ENCODE measurements at regions not wholly inside any gene's neighbourhood (a gene's known extent, or its start where the extent isn't known, plus 50 kb on each side); places are given as distances from the start of the nearest gene placed in this dataset.
A peak's percentile ranks its signal among the peaks of the same experiment; 100 is the strongest.
"Not testable (repeated sequence)": the region's sequence is repeated elsewhere in the genome, so short reads cannot be mapped to it uniquely, and the experiment has no call there.

DNA sequence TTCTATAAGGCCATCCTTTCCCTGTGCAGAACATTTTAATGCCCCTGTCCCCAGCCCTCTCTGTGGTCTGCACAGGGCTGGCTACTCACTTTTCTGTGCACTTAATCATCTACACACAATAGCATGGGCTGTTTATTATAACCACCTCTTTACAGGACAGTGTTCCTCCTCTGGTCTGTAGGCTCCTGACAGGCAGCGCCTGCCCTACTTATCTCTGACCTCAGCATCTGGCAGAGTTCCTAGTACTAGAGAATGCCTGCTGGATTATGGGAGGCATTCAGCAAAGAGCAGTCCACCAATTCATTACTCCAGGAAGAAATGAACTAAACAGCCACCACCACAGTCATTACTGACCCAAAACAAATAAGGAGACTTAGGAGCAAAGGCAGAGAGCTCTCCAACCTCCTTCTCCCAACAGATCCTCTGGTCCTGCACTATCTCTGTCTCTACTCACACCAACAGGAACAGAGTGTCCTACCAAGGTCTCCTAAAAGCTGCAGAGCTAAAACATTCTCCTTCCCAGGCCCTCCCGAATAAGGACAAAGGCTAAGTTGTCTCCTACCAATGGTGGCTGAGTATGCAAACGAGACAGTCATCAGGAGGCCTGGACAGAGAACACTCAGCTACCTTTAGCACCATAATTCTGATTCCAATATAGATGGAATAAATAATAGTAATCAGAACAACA is 279.2 kb downstream of the QDPR start:
- no peak for DNase-seq

DNA sequence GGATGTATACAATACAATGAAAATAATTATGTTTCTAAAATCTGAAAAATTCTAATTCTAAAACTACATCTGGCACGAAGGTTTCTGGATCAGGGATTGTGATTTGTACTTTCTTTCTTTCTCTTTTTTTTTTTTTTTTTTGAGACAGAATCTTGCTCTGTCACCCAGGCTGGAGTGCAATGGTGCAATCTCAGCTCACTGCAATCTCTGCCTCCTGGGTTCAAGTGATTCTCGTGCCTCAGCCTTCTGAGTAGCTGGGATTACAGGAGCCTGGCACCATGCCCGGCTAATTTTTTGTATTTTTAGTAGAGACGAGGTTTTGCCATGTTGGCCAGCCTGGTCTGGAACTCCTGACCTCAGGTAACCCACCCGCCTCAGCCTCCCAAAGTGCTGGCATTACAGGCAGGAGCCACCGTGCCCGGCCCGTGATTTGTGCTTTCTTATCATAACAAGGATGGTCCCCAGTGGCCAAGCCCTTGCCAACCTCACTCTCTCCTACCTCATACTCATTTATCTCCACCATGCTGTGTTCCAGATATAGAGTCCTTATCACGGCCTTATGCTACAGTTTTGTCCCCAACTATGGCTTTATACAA is 279.9 kb downstream of the QDPR start:
- DNase-seq: not testable (repeated sequence)

GRCh38 chr4:17230727-17231126 is 281.2 kb downstream of the QDPR start:
- DNase-seq: no peak

GRCh38 chr4:17220816-17221215 is 291.1 kb downstream of the QDPR start:
- no peak for DNase-seq

DNA sequence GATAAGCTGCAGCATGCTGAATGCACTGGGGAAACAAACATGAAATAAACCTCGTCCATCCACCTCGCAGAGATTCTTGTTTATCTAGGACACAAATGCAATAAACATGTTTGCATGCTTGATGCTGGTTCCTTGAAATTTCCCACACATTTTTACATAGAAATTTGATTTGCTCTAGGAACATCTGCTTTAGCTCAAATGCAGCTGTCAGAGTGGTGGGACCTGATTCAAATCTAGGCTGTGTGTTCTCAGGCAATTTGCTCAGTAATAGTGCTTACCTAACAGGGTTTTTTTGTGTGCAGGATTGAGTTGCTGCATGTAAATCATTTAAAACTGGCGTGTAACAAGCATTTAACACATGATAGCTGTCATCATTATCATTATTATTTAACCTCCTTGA is 293.1 kb downstream of the QDPR start:
- DNase-seq: no peak

- DNase-seq: no peak
Observed at GRCh38 chr4:17206829-17207801, 304.8 kb downstream of the QDPR start.

GRCh38 chr4:17204908-17205307 is 306.5 kb upstream of the LDB2 start:
- no peak for DNase-seq

- DNase-seq: no peak
Observed at GRCh38 chr4:17203797-17204196, 305.4 kb upstream of the LDB2 start.

- no peak for DNase-seq
Observed at GRCh38 chr4:17197070-17197469, 298.6 kb upstream of the LDB2 start.

- no peak for DNase-seq
Observed at GRCh38 chr4:17195461-17196275, 297.2 kb upstream of the LDB2 start.

GRCh38 chr4:17194586-17194985 is 296.1 kb upstream of the LDB2 start:
- DNase-seq: no peak

DNA sequence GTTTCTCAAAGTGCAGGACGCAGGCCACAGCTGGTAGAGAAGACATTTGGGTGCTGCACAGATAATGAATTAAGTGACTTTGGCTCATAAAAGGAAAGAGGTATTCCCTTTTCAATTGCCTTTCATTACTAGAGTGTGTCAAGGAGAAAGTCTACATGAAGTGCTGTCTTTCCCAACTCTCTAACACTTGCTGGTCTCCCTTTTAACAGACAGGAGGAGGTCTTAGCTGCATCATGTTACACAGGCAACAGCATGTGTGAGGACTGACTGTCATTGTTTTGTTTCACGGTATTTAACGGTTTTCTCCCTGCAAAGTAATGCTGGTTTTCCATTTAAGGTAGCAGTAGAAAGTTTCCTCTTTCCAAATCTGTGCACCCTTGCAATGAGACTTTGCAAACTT is 291.3 kb upstream of the LDB2 start:
- DNase-seq: no peak

- DNase-seq: no peak
Observed at GRCh38 chr4:17189401-17189720, 290.9 kb upstream of the LDB2 start.

DNA sequence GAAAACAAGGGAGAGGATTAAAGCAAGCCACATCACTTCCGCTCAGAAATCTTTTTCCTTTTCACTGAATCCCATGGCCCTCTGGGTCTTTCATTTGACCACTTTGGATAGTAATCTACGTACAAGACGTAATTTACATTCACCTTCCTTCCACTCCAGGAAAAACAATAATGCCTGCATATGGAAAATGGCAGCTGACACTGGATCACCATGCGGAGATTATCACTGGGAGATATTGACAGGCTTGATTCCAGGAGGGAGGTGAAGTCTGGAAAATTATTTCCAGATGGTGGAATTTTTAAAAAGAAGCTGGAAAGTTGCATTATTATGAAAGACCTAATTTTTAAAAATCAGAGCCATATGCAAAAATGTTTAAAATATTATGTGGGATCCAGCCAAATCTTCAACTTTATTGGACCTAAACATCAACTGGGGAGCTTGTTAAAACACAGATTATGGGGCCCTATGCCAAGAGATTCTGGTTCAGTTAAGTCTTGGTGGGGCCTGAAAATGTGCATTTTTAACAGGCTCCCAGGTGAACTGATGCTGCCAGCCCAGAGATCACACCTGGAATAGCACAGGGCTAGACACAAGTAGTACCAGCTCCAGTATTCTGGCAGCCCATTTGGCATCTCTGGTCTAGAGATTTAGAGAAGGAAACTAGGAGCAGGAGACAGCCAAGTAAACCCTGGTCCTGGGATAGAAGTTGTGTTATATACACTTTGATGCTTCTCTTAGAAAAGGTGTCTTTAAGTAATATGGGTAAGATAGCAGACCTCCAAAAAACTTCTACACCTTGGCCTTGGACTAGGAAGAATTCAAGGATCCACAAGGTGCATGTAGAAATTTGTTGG is 290.3 kb upstream of the LDB2 start:
- no peak for DNase-seq

DNA sequence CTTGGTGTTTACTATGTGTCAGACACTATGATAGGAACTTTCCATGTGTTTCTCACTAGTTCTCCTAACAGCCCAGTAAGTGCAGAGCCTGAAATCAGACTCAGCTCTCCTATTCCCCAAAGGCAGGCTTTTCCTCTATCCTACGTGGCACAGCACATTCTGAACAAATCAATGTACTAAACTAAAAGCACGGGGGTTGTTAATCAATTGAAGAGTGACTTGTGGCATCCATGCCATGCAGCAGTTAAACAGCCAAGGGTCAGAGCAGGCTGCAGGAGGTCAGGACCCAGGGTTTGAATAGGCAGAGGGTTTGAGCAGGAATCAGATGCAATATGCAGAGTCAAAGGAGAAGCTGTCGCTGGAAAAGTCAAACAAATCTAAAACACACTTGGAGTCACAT is 289.7 kb upstream of the LDB2 start:
- DNase-seq: no peak

DNA sequence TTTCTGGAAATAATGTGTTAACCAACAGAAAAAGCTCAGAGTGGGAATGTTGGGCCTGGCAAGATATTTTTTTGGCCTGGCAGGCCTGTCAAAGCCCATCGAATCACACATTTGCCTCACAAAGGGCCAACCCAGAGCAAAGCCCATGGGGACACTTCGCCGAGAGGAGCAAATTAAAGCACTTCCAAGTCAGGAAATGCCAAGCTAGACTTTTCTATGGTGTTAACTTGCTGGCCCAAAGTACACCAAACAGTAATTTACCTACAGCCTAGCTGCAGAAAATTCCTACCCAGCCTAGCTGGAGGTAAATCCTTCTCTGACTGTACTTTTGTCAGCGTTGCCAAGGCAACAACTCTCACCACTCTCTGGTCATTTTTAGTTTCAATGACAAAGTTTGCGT is 288.6 kb upstream of the LDB2 start:
- no peak for DNase-seq

DNA sequence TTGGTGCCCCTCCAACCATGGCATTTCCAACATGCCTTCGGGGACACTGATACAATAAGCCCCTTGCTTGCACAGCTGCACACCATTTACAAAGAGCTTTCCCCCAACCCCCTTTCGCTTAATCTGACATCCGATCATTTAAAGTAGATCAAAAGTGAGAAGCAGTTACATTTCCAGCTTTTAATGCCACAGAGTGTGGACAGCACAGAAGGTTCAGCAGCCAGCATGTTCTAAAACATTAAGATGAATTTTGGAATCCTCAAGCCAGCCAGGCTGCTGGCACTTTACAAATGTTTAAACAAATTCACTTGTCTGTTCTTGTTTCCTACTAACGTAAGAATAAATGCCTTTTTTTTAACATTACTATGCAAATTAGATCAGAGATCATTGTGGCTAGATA is 284.4 kb upstream of the LDB2 start:
- DNase-seq: peak; percentile 25

- DNase-seq: no peak
Observed at GRCh38 chr4:17174751-17175150, 276.3 kb upstream of the LDB2 start.

DNA sequence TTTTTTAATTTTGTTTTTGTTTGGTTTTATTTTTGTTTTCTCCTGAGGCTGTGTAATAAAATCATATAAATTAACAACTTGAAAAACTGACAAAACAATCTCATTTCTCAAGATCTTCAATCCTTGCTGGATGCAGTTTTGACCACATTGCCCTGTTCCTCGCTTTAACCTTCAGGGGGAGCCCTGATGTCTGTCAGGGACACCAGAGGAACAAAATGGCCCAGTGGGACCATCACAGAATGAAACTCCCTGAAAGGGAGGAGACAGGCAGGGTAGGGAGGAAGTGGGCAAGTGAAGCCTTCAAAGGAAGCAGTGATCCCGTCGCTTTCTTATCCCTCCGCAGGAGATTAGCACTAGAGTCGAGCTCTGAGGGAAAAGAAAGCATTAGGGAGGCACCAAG is 274.9 kb upstream of the LDB2 start:
- no peak for DNase-seq

- DNase-seq: no peak
Observed at GRCh38 chr4:17170131-17170530, 271.7 kb upstream of the LDB2 start.

DNA sequence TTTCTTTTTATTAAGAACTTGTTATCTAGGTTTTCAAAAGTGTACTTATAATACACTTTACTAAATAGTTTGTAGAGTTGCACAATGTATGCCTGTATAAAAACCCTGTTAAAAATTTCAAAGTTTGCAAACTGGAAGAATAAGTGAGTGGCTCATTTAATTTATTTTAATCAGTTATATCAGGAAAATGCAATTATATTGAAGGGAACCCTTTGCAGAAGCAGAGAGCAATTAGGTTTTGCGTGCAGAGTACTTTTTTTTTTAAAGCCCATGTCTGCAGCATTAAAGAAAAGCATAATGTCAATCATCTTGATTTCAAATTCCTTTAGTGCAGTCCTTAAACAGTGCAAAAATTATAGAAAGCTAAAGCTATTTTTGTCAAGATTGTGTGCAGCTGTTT is 271.3 kb upstream of the LDB2 start:
- DNase-seq: no peak

GRCh38 chr4:17168571-17168970 is 270.1 kb upstream of the LDB2 start:
- peak; percentile 81 for DNase-seq
